ENCODE measurements at regions not wholly inside any gene's neighbourhood (a gene's known extent, or its start where the extent isn't known, plus 50 kb on each side); places are given as distances from the start of the nearest gene placed in this dataset.

DNA sequence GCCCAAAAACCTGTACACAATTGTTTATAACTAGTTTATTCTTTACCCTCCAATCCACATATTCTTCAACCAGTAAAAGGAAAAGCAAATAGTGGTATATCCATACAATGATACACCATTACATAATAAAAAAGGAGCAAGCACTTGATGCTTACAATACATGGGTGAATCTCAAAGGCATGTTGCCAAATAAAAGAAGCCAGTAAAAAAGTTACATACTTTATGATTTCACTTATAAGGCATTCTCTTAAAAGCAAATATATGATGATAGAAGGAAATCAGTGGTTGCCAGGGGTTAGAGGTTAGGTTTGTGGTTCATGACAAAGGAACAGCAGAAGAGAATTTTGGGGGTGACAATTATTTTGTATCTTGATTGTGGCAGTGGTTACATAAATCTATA is 896.1 kb upstream of the LCORL start:
- peaks cover 2% of the 10 kb centered on the region for H3K9me3 Mint-ChIP-seq
- H3K4me3 Mint-ChIP-seq, result no peak overlapping the region
- peaks cover 1% of the 10 kb centered on the region for H3K36me3 Mint-ChIP-seq (ENCODE audit: low read depth)
- TF ChIP-seq, protein P1, sequence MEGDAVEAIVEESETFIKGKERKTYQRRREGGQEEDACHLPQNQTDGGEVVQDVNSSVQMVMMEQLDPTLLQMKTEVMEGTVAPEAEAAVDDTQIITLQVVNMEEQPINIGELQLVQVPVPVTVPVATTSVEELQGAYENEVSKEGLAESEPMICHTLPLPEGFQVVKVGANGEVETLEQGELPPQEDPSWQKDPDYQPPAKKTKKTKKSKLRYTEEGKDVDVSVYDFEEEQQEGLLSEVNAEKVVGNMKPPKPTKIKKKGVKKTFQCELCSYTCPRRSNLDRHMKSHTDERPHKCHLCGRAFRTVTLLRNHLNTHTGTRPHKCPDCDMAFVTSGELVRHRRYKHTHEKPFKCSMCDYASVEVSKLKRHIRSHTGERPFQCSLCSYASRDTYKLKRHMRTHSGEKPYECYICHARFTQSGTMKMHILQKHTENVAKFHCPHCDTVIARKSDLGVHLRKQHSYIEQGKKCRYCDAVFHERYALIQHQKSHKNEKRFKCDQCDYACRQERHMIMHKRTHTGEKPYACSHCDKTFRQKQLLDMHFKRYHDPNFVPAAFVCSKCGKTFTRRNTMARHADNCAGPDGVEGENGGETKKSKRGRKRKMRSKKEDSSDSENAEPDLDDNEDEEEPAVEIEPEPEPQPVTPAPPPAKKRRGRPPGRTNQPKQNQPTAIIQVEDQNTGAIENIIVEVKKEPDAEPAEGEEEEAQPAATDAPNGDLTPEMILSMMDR (IDR thresholded peaks at IDR 0.05; ENCODE audit: unreplicated experiment in 3 of 3), result no peak
- no peaks in the 10 kb centered on the region for H3K4me1 Mint-ChIP-seq
- H3K27me3 Mint-ChIP-seq (ENCODE audit: low read depth), result no peaks in the 10 kb centered on the region
- H3K27ac Mint-ChIP-seq, result no peak overlapping the region

DNA sequence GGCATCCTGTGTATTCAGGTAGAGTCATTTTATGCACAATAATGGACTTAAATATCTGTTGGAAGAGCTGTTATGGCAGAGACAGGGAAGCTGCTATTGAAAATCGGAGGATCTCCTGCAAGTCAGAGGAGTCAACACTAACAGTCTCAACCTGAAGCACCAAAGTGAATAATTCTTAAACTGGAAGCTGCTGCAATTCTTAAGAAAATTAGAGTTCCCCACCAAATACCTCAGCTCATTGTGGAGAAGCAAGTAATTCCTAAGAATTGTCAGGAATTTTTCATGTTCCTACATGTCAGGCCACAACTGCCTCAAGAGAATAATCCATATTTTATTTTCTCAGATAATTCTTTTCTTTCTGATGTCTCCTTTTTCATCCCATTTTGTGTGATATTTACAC is 892.6 kb upstream of the LCORL start:
- H3K36me3 Mint-ChIP-seq (ENCODE audit: low read depth), result peaks cover 9% of the 10 kb centered on the region
- no peak overlapping the region for H3K27ac Mint-ChIP-seq
- TF ChIP-seq, protein P1 (IDR thresholded peaks at IDR 0.05; ENCODE audit: unreplicated experiment in 3 of 3), result no peak
- no peaks in the 10 kb centered on the region for H3K27me3 Mint-ChIP-seq (ENCODE audit: low read depth)
- no peak overlapping the region for H3K4me3 Mint-ChIP-seq
- no peaks in the 10 kb centered on the region for H3K4me1 Mint-ChIP-seq
- peaks cover 16% of the 10 kb centered on the region for H3K9me3 Mint-ChIP-seq

DNA sequence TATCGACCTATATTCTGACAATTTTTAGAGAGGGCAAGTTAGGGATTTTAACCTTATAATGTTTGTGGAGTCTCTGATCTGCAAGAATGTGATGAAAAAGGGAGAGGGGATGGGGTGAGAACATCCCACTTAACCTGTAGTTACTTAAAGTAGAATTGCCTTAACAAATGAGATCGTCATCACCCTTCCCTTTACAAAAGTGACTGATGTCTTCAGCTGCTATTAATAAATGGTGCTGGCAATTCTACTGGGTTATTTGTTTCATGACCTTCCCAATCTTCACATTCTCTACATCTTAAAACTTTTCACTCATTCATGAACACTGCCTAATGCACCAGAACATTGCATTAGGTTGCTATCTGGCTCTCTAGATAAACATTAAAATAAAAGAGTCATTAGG is 873.4 kb upstream of the LCORL start:
- H3K9me3 Mint-ChIP-seq, result peaks cover 2% of the 10 kb centered on the region

DNA sequence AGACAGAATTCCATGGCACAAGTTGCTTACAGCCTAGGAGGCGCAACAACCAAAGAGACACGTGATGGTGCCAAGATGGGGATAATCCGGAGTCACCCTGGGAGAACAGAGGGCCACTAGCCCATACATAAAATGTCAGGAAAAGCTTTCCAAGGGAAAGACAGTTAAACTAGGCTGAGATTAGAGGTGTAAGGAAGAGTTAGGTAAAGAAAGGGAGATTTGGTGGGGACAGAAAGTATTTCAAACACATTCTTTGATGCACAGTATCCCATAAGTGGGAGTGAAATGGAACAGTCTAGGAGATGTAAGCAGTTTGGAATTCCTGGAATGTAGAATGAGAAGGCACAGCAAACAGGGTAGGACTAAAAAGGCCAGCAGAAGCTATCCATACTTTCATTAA is 860.9 kb upstream of the LCORL start:
- Mint-ChIP-seq H3K9me3 (peaks cover 9% of the 10 kb centered on the region), H3K4me1 (peaks cover 31% of the 10 kb centered on the region), H3K27me3 (ENCODE audit: low read depth) (no peaks in the 10 kb centered on the region), H3K4me3 (no peak overlapping the region), H3K36me3 (ENCODE audit: low read depth) (peaks cover 4% of the 10 kb centered on the region), H3K27ac (peak overlapping the region; percentile 87 to 93 (median 88))
- TF ChIP-seq, protein P1 (IDR thresholded peaks at IDR 0.05; ENCODE audit: unreplicated experiment in 3 of 3), result no peak

More for the DNA sequence above, 873.4 kb upstream of the LCORL start:
- H3K4me1 Mint-ChIP-seq, result peaks cover 5% of the 10 kb centered on the region
- H3K36me3 Mint-ChIP-seq (ENCODE audit: low read depth), result no peaks in the 10 kb centered on the region
- H3K4me3 Mint-ChIP-seq, result no peak overlapping the region
- TF ChIP-seq, protein P1 (IDR thresholded peaks at IDR 0.05; ENCODE audit: unreplicated experiment in 3 of 3), result no peak
- H3K27me3 Mint-ChIP-seq (ENCODE audit: low read depth), result no peaks in the 10 kb centered on the region
- no peak overlapping the region for H3K27ac Mint-ChIP-seq

DNA sequence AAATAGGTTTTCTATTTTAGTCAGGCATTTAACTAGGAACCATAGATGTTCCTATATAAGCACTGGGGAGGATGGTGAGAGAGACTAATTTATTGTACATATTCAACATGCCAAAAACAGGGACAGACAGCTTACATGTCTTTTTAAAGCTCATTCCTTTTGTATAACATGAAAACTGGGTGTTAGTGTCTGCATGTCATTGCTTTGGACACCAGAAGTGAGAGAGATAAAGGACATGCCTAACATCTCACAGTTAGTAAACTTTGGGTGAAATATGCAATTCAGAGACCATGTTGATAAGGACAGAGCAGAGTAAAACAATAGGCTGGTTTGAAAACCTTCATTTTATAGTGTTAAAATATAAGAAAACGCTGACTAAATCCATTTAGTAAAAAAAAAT is 860.0 kb upstream of the LCORL start:
- Mint-ChIP-seq H3K9me3 (peaks cover 13% of the 10 kb centered on the region), H3K36me3 (ENCODE audit: low read depth) (peaks cover 9% of the 10 kb centered on the region), H3K4me3 (no peak overlapping the region), H3K27me3 (ENCODE audit: low read depth) (no peaks in the 10 kb centered on the region), H3K27ac (peak overlapping the region; percentile 87 to 93 (median 88)), H3K4me1 (peaks cover 31% of the 10 kb centered on the region)
- TF ChIP-seq, protein P1 (IDR thresholded peaks at IDR 0.05; ENCODE audit: unreplicated experiment in 3 of 3), result no peak

DNA sequence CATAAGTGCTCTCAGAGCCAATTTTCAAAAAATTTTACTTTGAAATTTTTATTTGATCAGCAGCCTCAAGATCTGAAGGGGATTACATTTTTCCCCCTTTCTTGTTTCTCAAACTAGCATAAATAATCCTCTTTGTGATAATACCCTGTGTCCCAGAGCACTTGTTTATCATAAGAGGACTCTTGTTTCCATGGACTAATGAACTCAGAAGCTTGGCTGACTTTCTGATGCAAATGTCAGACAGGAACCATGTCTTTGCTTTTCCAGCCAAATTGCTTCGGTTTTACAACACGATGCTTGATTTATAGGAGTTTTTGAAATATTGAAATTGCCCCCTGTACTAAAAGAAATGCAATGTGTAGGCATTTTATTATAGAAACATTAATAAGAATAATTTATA is 859.3 kb upstream of the LCORL start:
- peak overlapping the region; percentile 87 to 93 (median 88) for H3K27ac Mint-ChIP-seq
- no peak overlapping the region for H3K4me3 Mint-ChIP-seq
- peaks cover 13% of the 10 kb centered on the region for H3K9me3 Mint-ChIP-seq
- TF ChIP-seq, protein P1 (IDR thresholded peaks at IDR 0.05; ENCODE audit: unreplicated experiment in 3 of 3), result no peak
- peaks cover 31% of the 10 kb centered on the region for H3K4me1 Mint-ChIP-seq
- H3K36me3 Mint-ChIP-seq (ENCODE audit: low read depth), result peaks cover 9% of the 10 kb centered on the region
- H3K27me3 Mint-ChIP-seq (ENCODE audit: low read depth), result no peaks in the 10 kb centered on the region
